Right lobe of liver (tissue), 4 donors: ENCODE measurements at regions not wholly inside any gene's neighbourhood (a gene's known extent, or its start where the extent isn't known, plus 50 kb on each side); places are given as distances from the start of the nearest gene placed in this dataset.

Source experiments
- CTCF ChIP-seq, 4 donors: fragments of 200-600 bp in 3 of 4; fragments of 450-650 bp in 1 of 4; IDR thresholded peaks; one replicate each; pipeline versions ENCODE4 v1.5.1 to v1.8.0; 2016 to 2022; ENCODE audit warnings: antibody characterized with exemption in 4 of 4, mild to moderate bottlenecking in 2 of 4
- POLR2A ChIP-seq: fragments of 450-650 bp; IDR thresholded peaks from one replicate; pipeline ENCODE4 v1.6.1; 2017; ENCODE audit warnings: antibody characterized with exemption, mild to moderate bottlenecking
- donor health status: DM: no; HTN: no; CAD: no.
- donor health status: DM: no; HTN: no; CAD: no.
- donor health status: DM: no; HTN: yes; CAD: no.

GRCh38 chr14:51487848-51488247 lies 163.9 kb upstream of the FRMD6 start:
- TF ChIP-seq CTCF (IDR thresholded peaks at IDR 0.05) (no peak), POLR2A (no peak)
